GM21723 (cell line): ENCODE measurements at regions not wholly inside any gene's neighbourhood (a gene's known extent, or its start where the extent isn't known, plus 50 kb on each side); places are given as distances from the start of the nearest gene placed in this dataset.
"Not testable (repeated sequence)": the region's sequence is repeated elsewhere in the genome, so short reads cannot be mapped to it uniquely, and the experiment has no call there.

Source experiments
- ATAC-seq: cut with Tn5 transposase; IDR thresholded peaks from one replicate; pipeline ENCODE4 v1.9.1; 2021; ENCODE audit warnings: mild to moderate bottlenecking, moderate library complexity; ENCODE audit not compliant: unreplicated experiment

DNA sequence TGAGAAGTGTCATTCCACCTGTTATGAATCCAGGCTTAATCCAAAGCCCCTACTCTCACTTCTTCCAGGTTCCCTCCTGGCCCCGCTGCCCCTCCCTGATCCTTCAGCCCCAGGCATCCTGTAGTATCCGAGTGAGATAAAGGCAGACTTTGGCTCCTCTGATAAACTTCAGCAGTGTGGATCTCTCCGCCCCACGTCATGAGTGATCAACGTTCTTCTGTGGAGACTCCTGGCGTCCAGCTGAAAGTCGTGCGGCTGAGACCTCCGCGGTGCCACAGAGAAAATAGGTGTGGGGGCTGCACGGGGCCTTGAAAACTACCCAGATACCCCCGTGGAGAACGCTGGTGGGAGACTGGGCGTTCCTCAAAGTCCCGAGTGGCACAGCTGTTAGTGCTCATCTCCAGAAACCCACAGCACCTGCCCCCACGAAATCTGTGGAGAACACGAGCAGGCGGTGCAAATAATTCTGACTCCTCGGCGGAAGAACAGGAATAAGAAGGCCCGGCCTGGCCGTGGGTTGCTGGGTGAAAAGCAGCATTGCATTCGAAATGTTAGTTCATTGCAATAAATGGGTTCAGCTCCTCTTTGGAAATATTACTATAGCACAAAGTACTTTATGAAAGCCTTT, 180.0 kb upstream of the RGS6 start:
- ATAC-seq = no peak

DNA sequence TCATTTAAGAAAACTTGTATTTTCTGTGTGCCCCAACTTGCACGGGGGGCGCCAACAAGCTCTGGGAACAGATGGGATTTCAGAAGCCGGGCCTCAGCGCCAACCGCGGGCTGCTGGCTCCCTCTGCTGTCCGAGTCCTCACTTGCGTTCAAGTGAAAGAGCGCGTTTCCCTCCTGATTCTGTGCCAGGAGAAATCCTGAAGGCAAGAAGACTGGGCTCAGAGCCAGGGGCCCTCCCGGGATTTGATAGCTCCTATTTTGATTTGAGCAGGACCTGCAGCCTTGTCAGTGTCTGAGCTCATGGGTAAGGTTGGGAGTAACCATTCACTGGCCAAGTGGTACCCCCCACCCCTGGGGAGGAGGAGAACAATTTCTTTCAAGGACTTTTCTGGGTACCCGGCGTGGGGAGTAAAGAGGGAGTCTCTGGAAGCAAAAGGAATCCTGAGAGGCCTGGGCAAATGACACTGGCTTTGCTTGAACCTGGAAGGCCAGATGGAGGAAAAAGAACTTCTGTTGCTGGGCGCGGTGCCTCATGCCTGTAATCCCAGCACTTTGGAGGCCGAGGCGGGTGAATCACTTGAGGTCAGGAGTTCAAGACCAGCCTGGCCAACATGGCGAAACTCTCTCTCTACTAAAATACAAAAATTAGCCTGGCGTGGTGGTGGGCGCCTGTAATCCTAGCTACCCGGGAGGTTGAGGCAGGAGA, 179.0 kb upstream of the RGS6 start:
- no peak for ATAC-seq

DNA sequence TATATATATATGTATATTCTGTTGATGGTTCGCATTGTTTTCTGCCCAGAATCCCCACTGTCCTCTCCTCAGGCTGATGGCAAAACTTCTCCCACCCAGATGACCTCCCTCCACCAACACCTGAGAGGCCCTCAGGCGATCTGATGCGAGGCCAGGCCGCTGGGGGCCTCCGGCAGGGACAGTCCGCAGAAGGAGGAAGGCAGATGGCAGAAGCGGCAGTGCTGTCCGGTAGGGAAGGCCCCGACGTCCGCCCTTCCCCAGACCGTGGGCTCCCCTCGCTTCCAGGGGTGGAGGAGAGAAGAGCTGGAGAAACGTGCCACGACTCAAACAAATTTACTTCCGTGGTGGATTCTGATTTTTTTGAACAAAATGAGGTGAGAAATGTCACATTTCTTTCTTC, 178.3 kb upstream of the RGS6 start:
- ATAC-seq = no peak

DNA sequence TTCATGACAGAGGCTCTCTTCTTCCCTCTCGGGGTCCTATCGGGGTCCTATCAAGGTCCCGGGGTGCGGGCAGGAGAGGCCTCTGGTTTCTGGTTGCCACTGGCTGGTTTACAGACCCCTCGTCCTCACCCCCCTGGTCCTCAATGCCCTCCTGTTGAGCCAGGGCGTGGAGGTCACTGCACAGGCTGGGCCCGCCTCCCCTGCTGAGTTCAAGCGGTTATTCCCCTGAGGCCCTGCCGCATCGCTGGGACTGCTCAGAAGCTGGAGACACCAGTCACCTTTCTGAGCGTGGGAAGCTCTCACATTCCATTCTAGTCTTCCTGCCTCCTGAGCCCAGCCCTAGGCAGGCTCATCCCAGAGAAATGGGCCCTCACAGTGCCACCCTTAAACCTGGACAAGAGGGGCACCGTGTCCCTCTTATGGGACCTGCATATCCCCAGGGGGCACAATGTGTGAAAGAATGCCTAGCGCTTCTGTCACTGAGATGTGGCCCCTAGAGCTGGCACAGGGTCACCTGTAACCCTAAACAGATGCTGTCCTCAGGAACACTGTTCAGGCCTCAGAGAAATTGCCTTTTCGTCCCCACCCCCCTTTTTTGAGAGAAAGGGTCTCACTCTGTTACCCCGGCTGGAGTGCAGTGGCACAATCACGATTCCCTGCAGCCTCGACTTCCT, 177.7 kb upstream of the RGS6 start:
- no peak for ATAC-seq

DNA sequence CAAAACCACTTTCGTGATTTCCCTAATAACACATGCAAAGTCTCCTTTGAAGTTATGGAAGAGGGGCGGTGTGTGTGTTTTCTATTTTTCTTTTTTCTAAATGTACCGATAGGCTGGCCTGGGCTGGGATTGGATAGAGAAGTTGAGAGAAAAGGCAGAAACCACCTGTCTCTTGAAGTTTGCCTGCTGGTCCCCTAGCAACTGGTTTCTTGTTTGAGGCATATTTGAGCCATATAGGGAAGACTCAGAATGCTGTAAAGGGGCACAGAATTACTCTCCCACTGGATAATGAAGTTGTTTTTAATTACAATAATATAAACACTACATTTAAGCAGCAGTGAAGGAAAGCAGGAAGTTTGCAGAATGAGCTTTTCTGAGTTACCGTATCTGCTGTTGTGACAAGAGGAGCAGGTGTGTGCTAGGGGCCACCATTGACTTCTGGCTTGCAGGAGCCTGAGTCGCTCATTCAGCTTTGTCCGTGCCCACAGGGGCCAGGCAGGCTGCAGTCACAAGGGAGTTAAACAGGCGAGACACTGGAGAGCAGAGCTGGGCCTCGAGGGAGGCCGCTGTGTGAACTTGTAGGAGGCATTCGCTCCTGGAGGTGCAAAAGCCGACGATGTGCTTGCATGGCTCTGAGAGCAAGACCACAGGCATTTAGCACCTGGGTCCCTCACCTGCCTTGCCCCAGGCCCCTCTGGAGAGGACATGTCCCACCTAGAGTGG, 173.8 kb upstream of the RGS6 start:
- ATAC-seq = no peak

DNA sequence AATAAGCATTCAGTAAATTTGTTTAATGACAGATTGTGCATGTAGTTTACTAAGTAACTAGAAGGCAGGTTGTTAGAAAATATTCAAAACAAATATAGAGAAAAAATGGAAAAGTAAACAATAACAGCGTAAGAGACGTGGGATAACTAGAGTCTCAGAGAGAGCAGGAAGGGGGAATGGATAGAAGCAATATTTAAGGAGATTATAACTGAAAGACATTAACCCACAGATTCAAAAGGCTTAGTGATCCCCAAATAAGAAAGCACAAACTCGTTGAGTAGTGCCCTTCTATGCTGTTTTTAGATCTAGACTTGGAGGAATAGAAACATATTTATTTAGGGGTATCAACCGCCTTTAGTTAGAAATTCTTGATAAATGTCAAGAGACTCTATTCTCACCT, 169.7 kb upstream of the RGS6 start:
- no peak for ATAC-seq

DNA sequence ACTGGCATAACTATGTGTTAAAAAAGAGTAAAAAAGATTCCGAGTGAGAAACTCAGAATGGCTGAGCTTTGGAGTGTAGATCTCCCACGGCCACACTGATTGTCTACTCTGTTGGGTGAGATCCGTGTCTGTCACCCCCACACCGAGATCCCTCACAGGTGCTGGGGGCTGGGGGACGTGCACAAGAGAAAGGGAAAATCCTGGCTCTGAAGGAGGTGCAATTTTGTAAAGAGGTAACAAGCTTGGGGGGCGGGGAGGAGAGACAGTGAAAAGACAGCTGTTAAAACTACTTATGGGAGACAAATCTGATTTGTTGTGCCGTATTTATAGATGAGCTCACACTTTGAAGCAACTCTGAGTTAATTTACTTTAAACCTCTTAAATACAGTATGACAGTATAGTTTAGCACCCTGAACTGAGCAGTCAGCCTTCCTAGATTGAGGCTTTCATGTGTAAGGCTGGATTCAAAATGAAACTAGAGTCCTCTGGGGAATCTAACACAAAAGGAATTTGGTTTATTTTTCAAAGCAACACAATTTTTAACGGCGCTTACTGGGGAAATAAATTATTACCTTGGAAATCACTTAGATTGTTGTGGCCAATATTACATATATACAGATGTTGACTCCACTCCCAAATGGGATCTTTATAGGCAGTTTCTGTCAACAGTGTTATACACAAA, 167.4 kb upstream of the RGS6 start:
- ATAC-seq = no peak

DNA sequence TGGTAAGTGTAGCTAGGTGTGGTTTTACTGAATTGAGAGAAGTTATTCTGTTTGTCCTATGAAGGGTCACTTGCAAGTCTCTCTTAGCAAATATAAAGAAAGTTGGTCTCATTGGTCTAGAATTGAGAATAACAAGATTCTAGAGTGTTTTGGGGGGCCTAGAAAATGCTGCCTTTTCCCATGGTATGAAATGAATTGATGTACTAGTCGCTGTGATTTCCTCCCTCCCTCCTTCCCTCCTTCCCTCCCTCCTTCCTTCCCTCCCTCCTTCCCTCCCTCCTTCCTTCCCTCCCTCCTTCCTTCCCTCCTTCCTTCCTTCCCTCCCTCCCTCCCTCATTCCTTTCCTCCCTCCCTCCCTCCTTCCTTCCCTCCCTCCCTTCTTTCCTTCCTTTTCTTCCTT, 166.7 kb upstream of the RGS6 start:
- ATAC-seq = no peak

DNA sequence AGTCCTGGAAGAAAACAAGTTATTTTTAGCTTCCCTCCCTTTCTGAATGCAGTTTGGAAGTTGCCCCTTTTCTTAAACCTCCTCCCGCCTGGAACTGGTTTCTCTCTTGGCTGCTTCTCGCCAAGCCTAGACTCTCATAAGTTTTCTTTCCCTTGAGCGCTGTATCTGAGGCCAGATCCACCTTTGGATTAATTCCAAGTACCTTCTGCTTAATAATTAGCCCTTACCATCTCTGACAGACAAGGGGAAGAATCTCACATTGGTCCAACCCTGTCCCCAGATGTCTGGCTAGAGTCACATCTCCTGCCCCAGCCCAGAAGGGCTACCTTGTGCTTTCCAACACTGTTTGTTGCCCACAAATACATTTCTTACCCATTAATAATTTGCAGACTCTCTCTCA, 161.8 kb upstream of the RGS6 start:
- ATAC-seq = no peak

DNA sequence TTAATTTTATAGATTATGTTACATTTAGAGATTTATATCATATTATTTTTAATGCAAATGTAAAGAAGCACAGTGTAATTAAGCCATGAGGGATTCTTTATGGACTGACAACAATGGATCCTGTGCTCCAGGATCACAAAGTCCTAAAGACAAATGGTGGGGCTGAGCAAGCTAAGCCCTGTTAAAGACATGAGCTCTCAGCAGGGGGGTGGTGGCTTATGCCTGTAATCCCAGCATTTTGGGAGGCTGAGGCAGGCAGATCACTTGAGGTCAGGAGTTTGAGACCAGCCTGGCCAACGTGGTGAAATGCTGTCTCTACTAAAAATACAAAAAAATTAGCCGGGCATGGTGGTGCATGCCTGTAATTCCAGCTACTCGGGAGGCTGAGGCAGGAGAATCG, 160.8 kb upstream of the RGS6 start:
- ATAC-seq = not testable (repeated sequence)

DNA sequence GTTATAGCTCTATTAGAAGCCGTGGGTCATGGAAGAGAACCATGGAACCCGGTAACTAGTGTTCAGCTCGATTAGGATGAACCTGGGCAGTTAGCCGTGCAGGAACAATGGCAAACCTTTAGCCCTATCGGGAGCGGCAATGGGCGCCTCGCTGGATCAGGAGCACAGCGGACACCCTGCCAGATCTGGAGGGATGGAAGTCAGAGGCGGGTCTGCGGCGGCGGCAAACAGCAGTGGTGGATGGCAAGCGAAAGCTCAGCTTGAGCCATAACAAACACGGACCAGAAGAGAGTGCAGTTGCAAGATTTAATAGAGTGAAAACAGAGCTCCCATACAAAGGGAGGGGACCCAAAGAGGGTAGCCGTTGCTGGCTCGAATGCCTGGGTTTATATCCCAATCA, 160.2 kb upstream of the RGS6 start:
- ATAC-seq = not testable (repeated sequence)

DNA sequence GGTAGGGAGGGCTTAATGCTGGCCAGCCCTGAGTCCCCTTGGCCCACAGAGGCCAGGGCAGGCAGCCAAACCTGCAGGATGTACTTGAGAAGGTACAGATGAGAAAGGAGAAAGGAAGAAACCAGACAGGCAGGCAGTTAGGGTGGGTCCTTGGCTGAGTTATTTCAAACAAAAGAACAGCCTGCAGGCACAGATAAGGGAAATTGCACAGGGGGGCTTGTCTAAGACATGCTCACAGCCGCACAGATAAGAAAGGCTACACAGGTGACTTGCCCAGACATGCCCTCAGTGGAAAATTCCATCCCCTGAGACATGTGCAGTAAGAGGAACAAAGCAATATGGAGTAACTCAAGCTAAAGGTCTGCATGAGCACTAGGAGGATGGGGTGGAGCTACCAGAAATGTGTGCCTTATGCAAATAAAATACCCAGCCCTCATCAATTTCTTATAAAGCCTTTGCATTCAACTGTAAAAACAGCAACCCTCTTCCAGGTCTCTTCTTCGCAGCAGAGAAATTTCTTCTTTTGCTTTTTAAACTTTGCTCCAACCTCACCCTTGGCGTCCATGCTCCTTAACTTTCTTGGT, 158.2 kb upstream of the RGS6 start:
- no peak for ATAC-seq

DNA sequence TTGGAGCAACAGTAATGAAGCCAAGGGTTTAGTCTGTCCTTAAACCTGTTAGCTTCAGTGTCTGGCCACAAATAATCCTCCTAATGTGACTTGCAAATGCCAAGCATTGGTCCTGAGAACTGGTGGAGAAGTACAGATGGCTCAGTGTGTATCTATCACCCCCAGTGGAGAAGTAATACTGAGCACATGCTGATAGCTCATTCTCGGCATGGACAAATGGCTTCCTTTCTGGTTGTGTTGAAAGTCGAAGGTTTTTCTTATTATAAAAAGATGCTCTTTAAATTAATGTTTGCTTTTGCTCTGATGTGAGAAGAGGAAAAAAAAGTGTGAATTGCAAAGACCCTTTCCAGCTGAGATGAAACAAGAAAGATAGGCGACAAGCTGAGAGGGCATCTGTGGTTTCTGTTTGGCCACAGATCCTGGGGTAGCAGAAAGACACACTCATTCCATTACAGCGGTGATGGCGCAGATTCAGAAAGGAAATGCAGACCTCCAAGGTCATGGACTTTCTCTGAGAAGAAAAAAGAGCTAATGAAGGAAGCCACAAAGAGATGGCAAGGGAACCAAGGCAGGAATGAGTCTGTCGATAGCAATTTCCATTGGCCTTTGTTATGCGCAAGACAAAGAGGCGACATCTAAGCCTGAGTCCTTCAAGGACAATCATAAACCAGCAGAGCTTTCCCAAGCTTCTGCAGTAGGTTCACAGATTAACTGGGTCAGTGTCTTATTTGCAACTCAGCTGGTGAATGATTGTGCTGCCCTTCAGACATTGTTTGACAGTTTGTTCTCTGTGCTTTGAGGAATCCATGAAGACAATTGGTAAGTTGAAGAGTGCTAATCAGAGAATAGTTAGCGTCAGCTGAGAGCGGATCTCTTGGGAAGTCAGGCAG, 155.5 kb upstream of the RGS6 start:
- ATAC-seq = no peak

DNA sequence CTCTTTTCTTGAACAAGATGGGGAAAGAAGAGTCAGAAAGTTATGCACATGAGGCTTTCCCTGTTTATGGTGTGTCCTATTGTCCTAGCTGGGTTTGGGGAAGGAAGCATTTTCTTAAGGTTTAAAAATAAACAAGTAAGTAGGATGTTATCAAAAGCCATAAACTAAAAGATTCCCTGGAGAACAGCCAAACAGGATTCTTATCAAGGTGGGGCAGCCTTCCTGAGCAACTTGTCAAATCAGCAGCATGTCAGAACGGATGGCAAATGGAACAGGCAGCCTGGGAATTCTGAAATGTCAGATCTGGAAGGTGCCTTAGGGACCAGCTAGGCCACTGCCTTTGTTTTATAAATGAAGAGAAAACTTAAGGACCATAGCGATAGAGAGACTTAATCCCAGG, 152.2 kb upstream of the RGS6 start:
- no peak for ATAC-seq

DNA sequence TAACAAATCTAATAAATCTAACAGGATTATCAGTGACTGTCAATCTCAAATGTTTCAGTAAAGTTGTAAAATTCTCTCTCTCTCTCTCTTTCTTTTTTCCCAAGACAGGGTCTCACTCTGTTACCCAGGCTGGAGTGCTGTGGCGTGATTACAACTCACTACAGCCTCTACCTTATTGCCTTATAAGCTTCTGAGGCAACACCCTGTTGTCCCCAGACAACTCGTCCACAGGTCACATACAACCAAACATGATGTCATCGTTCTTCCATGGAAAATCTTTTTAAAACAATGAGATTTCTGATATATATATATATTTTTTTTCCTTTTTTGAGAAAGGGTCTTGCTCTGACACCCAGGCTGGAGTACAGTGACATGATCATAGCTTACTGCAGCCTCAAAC, 151.4 kb upstream of the RGS6 start:
- no peak for ATAC-seq

DNA sequence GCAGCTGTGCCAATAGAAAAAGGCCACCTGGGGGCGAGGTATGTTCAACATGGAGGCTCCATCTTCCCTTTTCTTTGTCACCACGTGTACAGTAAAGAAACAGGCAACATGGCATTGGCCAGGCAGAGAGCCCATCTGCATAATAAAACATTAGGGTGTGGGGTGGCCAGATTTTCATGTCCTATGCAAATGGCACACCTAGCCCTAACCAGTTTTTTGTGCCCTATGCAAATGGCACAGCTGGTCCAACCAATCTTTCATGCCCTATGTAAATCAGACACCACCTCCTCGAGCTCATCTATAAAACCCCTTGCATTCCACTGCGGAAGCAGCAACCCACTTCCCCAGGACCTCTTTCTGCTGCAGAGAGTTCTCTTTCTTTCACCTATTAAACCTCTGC, 149.1 kb upstream of the RGS6 start:
- ATAC-seq = no peak

DNA sequence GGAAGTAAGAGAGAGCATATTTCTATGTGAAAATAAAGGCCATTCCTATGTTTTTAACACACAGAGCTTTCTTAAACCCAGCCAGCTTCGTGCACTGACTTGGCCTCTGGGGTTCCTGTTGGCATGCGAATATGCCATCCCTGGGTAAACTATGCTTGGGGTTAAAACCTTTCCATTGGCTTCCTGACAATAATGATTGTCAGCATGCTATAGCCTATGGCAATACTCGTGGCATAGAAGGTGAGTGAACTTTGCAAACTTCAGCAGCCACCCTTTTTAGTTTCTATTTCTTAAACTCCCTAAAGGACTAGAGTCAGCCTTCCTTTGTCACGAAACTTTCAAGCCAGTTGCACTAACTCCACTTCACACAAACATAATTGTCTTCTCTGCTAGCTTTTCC, 148.4 kb upstream of the RGS6 start:
- ATAC-seq = no peak

DNA sequence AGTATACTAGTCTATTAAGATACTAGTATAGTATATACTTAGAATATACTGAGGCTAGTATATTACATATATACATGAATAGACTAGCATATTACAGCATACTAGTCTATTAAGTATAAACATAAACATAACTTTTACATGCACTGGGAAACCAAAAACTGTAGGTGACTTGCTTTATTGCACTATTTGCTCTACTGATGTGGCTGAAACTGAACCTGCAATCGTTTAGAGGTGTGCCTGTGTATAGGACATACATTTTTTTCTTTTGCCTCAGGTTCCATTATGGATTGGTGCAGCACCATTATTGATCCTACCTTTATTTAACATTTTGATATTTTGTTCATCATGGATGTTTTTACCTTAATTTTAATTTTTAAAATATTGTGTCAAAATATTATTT, 143.2 kb upstream of the RGS6 start:
- no peak for ATAC-seq

DNA sequence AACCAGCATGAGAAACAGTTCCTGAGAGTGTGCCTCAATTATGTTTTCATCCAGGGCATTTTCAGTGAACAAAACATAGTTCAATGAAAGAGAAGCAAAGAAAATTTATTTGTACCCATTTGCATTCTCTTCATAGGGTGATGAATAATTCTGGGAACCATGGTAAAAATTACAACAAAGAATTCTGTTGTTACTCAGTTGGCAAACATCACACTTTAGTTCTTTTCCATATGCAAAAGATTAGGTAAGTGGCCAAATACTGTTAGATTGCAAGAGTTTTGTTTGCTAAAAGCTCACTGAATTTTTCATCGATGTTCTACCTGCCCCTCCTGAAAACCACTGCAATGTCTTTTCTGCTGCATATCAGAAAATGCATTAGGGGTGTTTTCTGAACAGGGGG, 132.4 kb upstream of the RGS6 start:
- ATAC-seq = no peak

DNA sequence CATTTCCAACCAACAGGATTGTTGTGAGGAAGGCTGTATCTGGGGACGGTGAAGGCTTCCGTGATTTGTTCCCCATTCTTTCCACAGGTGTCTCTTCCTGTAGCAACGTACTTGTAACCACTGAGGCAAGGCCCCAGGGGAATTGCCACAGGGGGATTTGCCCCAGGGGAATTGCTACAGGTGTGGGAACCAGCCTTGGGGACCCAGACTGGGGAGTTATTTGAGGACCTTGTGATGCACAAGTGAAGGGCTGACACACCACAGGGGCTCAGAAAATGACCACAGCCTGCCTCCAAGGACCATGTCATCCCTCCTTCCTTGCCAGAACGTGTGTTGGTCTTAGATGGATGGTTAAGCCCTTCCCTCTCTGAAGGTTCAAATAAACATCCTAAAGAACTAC, 131.4 kb upstream of the RGS6 start:
- ATAC-seq = no peak
